ENCODE measurements at regions not wholly inside any gene's neighbourhood (a gene's known extent, or its start where the extent isn't known, plus 50 kb on each side); places are given as distances from the start of the nearest gene placed in this dataset.

DNA sequence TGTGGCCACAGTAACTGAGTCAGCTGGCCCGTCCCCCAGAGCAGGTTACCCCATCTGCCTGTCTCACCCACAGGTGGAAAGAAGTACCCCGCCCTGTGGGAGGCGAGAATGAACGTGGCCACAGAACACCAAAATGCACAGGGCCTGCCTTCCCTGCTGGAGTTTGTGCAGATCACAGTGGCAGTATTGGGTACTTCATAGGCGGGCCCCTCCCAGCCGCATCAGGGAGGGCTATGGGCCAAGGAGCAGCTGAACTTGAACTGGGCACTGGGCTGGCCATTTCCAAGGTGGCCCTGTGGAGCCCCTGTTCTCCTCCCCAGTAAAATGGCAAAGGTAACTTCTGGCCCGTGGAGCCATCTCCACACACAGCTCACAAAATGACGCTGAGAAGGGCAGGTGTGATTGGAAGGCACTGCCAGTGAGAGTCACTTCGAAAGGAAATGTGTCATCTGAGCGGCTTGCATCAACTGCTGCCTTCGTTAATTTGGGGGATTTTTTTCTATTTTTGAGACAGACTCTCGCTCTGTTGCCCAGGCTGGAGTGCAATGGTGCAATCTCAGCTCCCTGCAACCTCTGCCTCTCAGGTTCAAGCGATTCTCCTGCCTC, 162.9 kb downstream of the ENGASE start:
- Histone ChIP-seq H4K20me1 (peaks cover 0 to 25% (median 0%) of the 10 kb centered on the region in 11 experiments; a peak in 7 of 22 replicates), H3K4me2 (peak overlapping the region in 9 of 11 experiments; percentile 3 to 60 (median 19); a peak in 10 of 22 replicates), H3K36me3 (no peaks in the 10 kb centered on the region), H3K9me3 (replicated peaks in 1 of 11) (no peaks in the 10 kb centered on the region), H3K4me1 (peaks cover 11 to 29% (median 17%) of the 10 kb centered on the region in 10 experiments; a peak in 18 of 20 replicates), H3K9ac (no peak overlapping the region), H3K27ac (no peak overlapping the region), H3K4me3 (no peak overlapping the region), H3K27me3 (no peaks in the 10 kb centered on the region; a peak in 1 of 22 replicates)
- TF ChIP-seq Cebpa-rat (IDR thresholded peaks at IDR 0.05), result no peak

DNA sequence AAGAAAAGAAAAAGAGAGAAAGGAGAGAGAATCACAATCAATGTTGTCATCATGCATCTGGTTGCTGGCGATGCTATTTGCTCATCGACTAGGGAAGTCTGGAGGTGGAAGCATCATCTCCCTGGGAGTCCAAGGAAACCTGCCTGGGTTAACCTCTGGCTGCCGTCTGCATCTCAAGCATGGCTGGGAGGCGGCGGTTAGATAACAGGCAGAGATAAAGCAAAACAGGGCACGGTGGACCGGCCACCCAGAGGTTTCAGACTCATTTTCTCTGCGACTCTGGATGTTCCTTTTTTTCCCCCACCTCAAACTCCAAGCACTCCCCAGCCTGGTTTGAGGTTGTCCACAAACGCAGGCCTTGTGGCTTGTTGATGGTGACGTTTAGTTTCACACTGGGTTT, 161.2 kb downstream of the ENGASE start:
- Histone ChIP-seq H3K4me1 (peaks cover 11 to 29% (median 17%) of the 10 kb centered on the region in 10 experiments; a peak in 18 of 20 replicates), H3K36me3 (no peaks in the 10 kb centered on the region)
- no peak for TF ChIP-seq Cebpa-rat (IDR thresholded peaks at IDR 0.05)

DNA sequence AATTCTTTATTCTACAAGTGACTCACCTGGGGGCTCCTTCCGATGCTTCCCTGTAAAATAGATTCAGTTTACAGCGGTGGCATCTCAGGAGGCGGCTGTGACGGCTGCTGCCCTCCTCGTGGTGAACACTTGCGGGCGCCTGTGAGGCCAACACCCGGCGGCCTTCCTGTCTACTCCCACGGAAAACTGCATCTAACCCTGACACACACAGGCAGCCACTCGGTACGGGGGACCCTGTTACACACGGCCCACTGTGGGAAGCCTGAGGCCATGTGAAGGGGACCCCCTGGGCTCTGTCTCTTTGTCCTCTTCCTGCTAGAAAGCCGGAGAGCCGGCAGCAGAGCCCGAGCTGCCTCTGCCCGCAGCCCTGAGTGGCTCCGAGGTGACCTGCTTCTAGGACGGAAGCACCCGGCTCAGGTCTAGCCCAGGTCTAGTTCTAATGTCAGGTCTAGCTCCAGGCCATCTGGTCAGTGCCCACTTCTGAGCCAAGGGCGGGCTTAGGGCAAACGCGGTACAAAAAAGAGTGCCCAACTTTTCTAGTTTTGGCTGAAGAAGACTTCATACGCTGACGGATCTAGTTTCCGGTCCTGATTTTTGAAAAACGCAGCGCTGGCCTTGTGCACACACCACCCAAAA, 159.4 kb downstream of the ENGASE start:
- Histone ChIP-seq H3K4me1 (peaks cover 11 to 29% (median 17%) of the 10 kb centered on the region in 10 experiments; a peak in 18 of 20 replicates), H3K4me3 (no peak overlapping the region), H3K27me3 (no peaks in the 10 kb centered on the region), H3K36me3 (no peaks in the 10 kb centered on the region), H3K9ac (no peak overlapping the region), H4K20me1 (peaks cover 0 to 14% (median 0%) of the 10 kb centered on the region in 11 experiments; a peak in 6 of 22 replicates), H3K9me3 (replicated peaks in 1 of 11) (no peaks in the 10 kb centered on the region), H3K4me2 (no peak overlapping the region), H3K27ac (no peak overlapping the region)
- TF ChIP-seq Cebpa-rat (IDR thresholded peaks at IDR 0.05), result no peak

More for the DNA sequence above, 161.2 kb downstream of the ENGASE start:
- H3K27me3 ChIP-seq, result no peaks in the 10 kb centered on the region; a peak in 1 of 22 replicates
- H3K9me3 ChIP-seq (replicated peaks in 1 of 11), result no peaks in the 10 kb centered on the region
- no peak overlapping the region for H3K27ac ChIP-seq
- peak overlapping the region; percentile 14 to 60 (median 44); a peak in 21 of 22 replicates for H3K4me2 ChIP-seq
- no peak overlapping the region for H3K4me3 ChIP-seq
- H4K20me1 ChIP-seq, result peaks cover 0 to 25% (median 0%) of the 10 kb centered on the region in 11 experiments; a peak in 7 of 22 replicates
- no peak overlapping the region for H3K9ac ChIP-seq

DNA sequence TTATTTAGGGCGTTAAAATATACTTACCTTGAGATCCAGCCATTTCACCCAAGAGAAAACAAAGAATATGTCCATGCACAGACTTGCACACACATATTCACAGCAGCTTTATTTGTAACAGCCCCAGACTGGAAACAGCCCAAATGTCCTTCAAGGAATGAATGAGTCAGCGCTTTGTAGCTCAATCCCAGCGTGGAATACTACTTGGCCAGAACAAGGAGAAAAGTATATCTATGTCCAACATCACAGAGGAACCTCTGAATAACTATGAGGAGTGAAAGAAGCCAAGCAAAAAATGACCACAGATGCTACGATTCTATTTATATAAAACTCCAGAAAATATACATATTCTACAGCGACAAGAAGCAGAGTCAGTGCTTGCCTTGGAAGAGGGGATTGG, 158.3 kb downstream of the ENGASE start:
- TF ChIP-seq Cebpa-rat (IDR thresholded peaks at IDR 0.05), result no peak
- Histone ChIP-seq H3K9me3 (replicated peaks in 1 of 11) (no peaks in the 10 kb centered on the region), H3K27ac (no peak overlapping the region), H3K4me1 (peaks cover 11 to 27% (median 17%) of the 10 kb centered on the region in 10 experiments; a peak in 18 of 20 replicates), H3K27me3 (no peaks in the 10 kb centered on the region), H3K9ac (no peak overlapping the region), H3K4me3 (no peak overlapping the region), H3K4me2 (no peak overlapping the region), H3K36me3 (no peaks in the 10 kb centered on the region), H4K20me1 (peaks cover 0 to 8% (median 0%) of the 10 kb centered on the region in 11 experiments; a peak in 5 of 22 replicates)

DNA sequence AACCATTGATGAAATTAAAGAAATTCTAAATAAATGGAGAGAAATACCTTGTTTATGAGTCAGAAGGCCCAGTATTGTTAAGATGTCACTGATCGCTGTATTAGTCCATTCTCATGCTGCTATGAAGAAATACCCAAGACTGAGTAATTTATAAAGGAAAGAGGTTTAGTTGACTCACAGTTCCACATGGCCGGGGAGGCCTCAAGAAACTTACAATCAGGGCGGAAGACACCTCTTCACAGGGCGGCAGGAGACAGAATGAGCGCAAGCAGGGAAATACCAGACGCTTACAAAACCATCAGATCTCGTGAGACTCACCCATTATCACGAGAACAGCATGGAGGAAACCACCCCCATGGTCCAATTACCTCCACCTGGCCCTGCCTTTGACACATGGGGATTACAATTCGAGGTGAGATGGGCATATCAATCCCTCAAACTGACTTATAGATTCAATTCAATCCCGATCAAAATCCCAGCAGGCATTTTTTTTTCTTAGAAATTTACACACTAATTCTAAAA, 157.2 kb downstream of the ENGASE start:
- H3K4me3 ChIP-seq, result no peak overlapping the region
- no peak overlapping the region for H3K4me2 ChIP-seq
- peaks cover 10 to 16% (median 11%) of the 10 kb centered on the region in 10 experiments; a peak in 18 of 20 replicates for H3K4me1 ChIP-seq
- no peak overlapping the region for H3K27ac ChIP-seq
- no peak overlapping the region for H3K9ac ChIP-seq
- H4K20me1 ChIP-seq, result peaks cover 0 to 9% (median 0%) of the 10 kb centered on the region in 11 experiments; a peak in 4 of 22 replicates
- no peak for TF ChIP-seq Cebpa-rat (IDR thresholded peaks at IDR 0.05)
- H3K27me3 ChIP-seq, result no peaks in the 10 kb centered on the region
- no peaks in the 10 kb centered on the region for H3K36me3 ChIP-seq
- H3K9me3 ChIP-seq (replicated peaks in 1 of 11), result no peaks in the 10 kb centered on the region

DNA sequence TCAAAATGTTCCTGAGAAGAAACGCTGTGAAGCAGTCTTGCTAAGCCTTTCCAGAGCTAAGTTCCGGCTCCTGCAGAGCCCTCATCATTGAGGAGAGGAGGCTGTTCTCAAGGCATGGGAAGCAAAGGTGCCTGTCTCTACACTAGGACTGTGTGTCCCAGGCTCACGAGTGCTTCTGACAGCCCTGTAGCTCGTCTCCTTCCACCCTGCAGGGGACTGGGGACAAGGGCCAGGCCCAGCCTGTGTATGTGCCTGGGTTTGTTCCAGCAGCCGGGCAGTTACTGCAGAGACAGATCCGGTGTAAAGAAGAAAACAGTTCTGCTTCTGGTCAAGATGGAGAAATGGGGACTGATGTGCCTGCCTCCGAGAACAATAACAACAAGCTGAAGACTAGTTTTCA, 156.0 kb downstream of the ENGASE start:
- Histone ChIP-seq H3K27ac (no peak overlapping the region), H4K20me1 (peaks cover 0 to 9% (median 0%) of the 10 kb centered on the region in 11 experiments; a peak in 4 of 22 replicates)

DNA sequence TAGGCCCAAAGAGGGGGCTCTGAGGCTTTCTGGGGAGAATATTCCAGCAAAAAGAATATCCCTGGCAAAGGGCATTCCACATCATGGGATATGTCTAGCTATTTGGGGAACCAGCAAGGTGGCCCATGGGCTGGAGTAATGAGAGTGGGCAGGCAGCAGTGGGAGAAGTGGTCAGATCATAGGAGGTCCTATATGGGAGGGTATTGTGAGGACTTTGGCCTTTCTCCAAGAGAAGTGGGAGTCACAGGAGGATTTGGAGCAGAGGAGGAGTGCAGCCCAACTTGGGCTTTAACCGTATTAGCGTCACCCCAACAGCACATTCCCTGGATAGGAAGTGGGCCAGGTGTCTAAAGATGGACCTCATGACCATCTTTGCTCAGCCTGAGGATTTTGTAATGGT, 151.4 kb downstream of the ENGASE start:
- Histone ChIP-seq H4K20me1 (peaks cover 0 to 26% (median 0%) of the 10 kb centered on the region in 11 experiments; a peak in 6 of 22 replicates), H3K27ac (no peak overlapping the region), H3K4me2 (no peak overlapping the region), H3K9ac (no peak overlapping the region), H3K4me3 (no peak overlapping the region), H3K36me3 (no peaks in the 10 kb centered on the region), H3K4me1 (0 out of 20 replicates have a peak, but pooled peaks cover 0 to under 1% (median 0%) of the 10 kb centered on the region in 10 experiments), H3K27me3 (peaks cover under 1 to 8% (median 3%) of the 10 kb centered on the region in 11 experiments; a peak in 17 of 22 replicates), H3K9me3 (replicated peaks in 1 of 11) (no peaks in the 10 kb centered on the region)
- TF ChIP-seq Cebpa-rat (IDR thresholded peaks at IDR 0.05), result no peak

More for the DNA sequence above, 156.0 kb downstream of the ENGASE start:
- Histone ChIP-seq H3K4me3 (no peak overlapping the region), H3K4me1 (peaks cover under 1 to 4% (median 3%) of the 10 kb centered on the region in 10 experiments; a peak in 17 of 20 replicates), H3K9ac (no peak overlapping the region), H3K9me3 (replicated peaks in 1 of 11) (no peaks in the 10 kb centered on the region), H3K36me3 (no peaks in the 10 kb centered on the region), H3K27me3 (no peaks in the 10 kb centered on the region), H3K4me2 (no peak overlapping the region)
- TF ChIP-seq Cebpa-rat (IDR thresholded peaks at IDR 0.05), result no peak

DNA sequence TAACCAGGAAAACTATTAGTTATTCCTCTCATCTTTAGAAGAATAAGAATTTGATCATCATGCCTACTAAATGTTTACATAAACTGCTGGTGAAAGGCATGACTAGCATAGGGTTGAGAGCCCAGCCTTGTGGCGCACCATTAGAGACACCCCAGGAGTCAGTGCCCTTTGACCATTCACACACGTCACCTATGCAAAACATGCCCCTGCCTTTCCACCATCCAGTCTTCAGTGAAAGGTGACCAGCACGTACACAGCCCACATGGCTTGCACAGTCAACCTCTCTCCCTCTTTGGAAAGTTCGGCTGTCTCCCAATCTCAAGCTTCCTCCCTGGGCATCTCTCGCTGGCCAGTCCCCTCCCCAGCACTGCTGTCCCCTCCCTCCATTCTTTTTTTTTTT, 150.3 kb downstream of the ENGASE start:
- peaks cover 0 to 11% (median 5%) of the 10 kb centered on the region in 10 experiments; a peak in 5 of 20 replicates for H3K4me1 ChIP-seq

DNA sequence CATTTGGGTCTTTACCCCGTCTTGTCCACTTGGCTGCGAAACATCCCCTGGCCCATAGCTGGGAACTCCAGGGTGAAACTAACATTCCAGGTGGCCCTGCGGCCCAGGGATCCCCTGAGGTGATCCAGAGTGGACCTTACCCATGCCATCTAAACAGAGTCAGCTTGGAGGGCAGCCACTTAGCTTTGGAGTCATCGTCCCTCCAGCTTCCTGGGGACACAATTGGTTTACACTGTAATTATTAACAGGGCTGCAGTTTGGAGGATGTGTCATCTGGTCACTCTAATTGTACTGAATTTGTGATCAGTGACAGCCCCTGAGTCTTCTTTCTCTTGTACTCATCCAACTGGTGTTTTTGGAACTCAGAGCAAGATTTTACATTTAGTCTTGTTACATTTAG, 149.9 kb downstream of the ENGASE start:
- H4K20me1 ChIP-seq, result peaks cover 0 to 37% (median 0%) of the 10 kb centered on the region in 11 experiments; a peak in 7 of 22 replicates
- no peaks in the 10 kb centered on the region for H3K9me3 ChIP-seq (replicated peaks in 1 of 11)
- no peak for TF ChIP-seq Cebpa-rat (IDR thresholded peaks at IDR 0.05)
- peaks cover 0 to 11% (median 5%) of the 10 kb centered on the region in 10 experiments; a peak in 5 of 20 replicates for H3K4me1 ChIP-seq
- no peak overlapping the region for H3K27ac ChIP-seq
- H3K4me2 ChIP-seq, result no peak overlapping the region
- H3K27me3 ChIP-seq, result peaks cover 11 to 18% (median 14%) of the 10 kb centered on the region in 11 experiments
- no peak overlapping the region for H3K4me3 ChIP-seq
- no peaks in the 10 kb centered on the region for H3K36me3 ChIP-seq
- no peak overlapping the region for H3K9ac ChIP-seq

More for the DNA sequence above, 150.3 kb downstream of the ENGASE start:
- peaks cover 0 to 35% (median 0%) of the 10 kb centered on the region in 11 experiments; a peak in 7 of 22 replicates for H4K20me1 ChIP-seq
- no peaks in the 10 kb centered on the region for H3K9me3 ChIP-seq (replicated peaks in 1 of 11)
- H3K9ac ChIP-seq, result no peak overlapping the region
- no peak overlapping the region for H3K4me3 ChIP-seq
- no peak overlapping the region for H3K27ac ChIP-seq
- H3K4me2 ChIP-seq, result no peak overlapping the region
- H3K27me3 ChIP-seq, result peaks cover 11 to 18% (median 14%) of the 10 kb centered on the region in 11 experiments
- TF ChIP-seq Cebpa-rat (IDR thresholded peaks at IDR 0.05), result no peak
- H3K36me3 ChIP-seq, result no peaks in the 10 kb centered on the region

Measured in BLaER1 treated with 17β-estradiol and CSF1 and Interleukin-3, amounts not matched to agents 10 nM and 100 nM (cell line).